HepG2 (cell line): ENCODE measurements at regions not wholly inside any gene's neighbourhood (a gene's known extent, or its start where the extent isn't known, plus 50 kb on each side); places are given as distances from the start of the nearest gene placed in this dataset.

Experiments
- ATAC-seq: fragments of 200-7000 bp; cut with Tn5 transposase; 3 replicates; pipeline ENCODE4 v1.9.1; 2020; ENCODE audit warnings: mild to moderate bottlenecking, moderate library complexity
- BruUV-seq: library from RNA; stranded (reverse); fragments of 400-500 nt; replicated peaks from 2 replicates; lab custom pipeline; 2021; lab: Mats Ljungman, UMichigan
- CTCF ChIA-PET: fragments of 300-600 bp; formaldehyde crosslinking; extraction: SDS; loops from one replicate; lab custom pipeline; 2021; ENCODE audit warnings: low total read pairs, inconsistent platforms, low intra/inter-chr PET ratio; lab: Yijun Ruan, JAX
- POLR2A ChIA-PET: fragments of 350-600 bp; sonication (Branson Sonifier 250); formaldehyde crosslinking; loops from one replicate; lab custom pipeline; 2020; ENCODE audit warnings: antibody characterized with exemption, inconsistent platforms; lab: Yijun Ruan, JAX
- DNase-seq: peaks from one replicate; pipeline ENCODE4 v3.0.0-alpha.2; 2015; ENCODE audit warnings: low spot score
- FAIRE-seq: peaks from 3 replicates; lab custom pipeline; 2011; peaks lifted over from hg19 to GRCh38; lab: Jason Lieb, UNC
- H2AFZ ChIP-seq: one replicate; pipeline ENCODE4 v1.6.1; 2011; ENCODE audit warnings: low read length, inconsistent platforms
- H3K27ac ChIP-seq: fragments of 300-600 bp; 3 replicates; pipeline ENCODE4 v1.8.0; 2011; ENCODE audit warnings: mixed run types, mild to moderate bottlenecking, mixed read lengths, low read length, inconsistent platforms; ENCODE audit not compliant: insufficient read depth; ENCODE audit errors: extremely low read length
- H3K27me3 ChIP-seq, 2 experiments: fragments of 200-600 bp in 1 of 2; 2 replicates in 1 of 2; 3 replicates in 1 of 2; pipeline versions ENCODE4 v1.6.0 to v1.8.0; 2011; ENCODE audit warnings: low read length in 2 of 2, mild to moderate bottlenecking in 2 of 2, moderate library complexity in 2 of 2, inconsistent platforms in 1 of 2; ENCODE audit not compliant: insufficient read depth in 2 of 2, control insufficient read depth in 1 of 2
- H3K36me3 ChIP-seq, 2 experiments: fragments of 200-600 bp in 1 of 2; replicated peaks in 1 of 2; 2 replicates in 1 of 2; 3 replicates in 1 of 2; pipeline versions ENCODE4 v1.5.1 to v1.8.0; 2011; ENCODE audit warnings: low read length in 2 of 2, inconsistent platforms in 1 of 2; ENCODE audit not compliant: insufficient read depth in 2 of 2, control insufficient read depth in 1 of 2
- H3K4me1 ChIP-seq: 2 replicates; pipeline ENCODE4 v1.5.1; 2012; ENCODE audit warnings: low read length, inconsistent platforms; ENCODE audit not compliant: insufficient read depth
- H3K4me2 ChIP-seq: 2 replicates; pipeline ENCODE4 v1.6.0; 2011; ENCODE audit warnings: low read depth, low read length, inconsistent platforms
- H3K4me3 ChIP-seq, 3 experiments: fragments of 200-600 bp in 1 of 3; sonication (generic), shearing (Covaris generic) in 1 of 3; replicated peaks in 1 of 3; 2 replicates each; pipeline ENCODE4 v1.5.1; 2011 to 2016; ENCODE audit warnings: low read length in 3 of 3, inconsistent platforms in 2 of 3, low read depth in 2 of 3, mild to moderate bottlenecking in 2 of 3, control low read depth in 1 of 3, mixed read lengths in 1 of 3; ENCODE audit not compliant: insufficient read depth in 1 of 3
- H3K79me2 ChIP-seq: one replicate; pipeline ENCODE4 v1.6.1; 2011; ENCODE audit warnings: low read length, inconsistent platforms; ENCODE audit not compliant: insufficient read depth
- H3K9ac ChIP-seq: 2 replicates; pipeline ENCODE4 v1.6.0; 2011; ENCODE audit warnings: mild to moderate bottlenecking, low read depth, low read length, inconsistent platforms; ENCODE audit not compliant: insufficient read depth
- H3K9me3 ChIP-seq: 2 replicates; pipeline ENCODE4 v1.5.1; 2012; ENCODE audit warnings: mild to moderate bottlenecking, low read length
- H4K20me1 ChIP-seq: 2 replicates; pipeline ENCODE4 v1.6.0; 2011; ENCODE audit warnings: inconsistent platforms, mild to moderate bottlenecking, low read length, moderate library complexity; ENCODE audit not compliant: insufficient read depth
- ETV6 ChIP-seq: sonication (generic); formaldehyde crosslinking; conservative IDR thresholded peaks from 2 replicates; pipeline ENCODE4 v1.4.0; 2020; ENCODE audit warnings: missing genetic modification reagents
- KLF6 ChIP-seq: IDR thresholded peaks from 2 replicates; pipeline ENCODE4 v1.8.0; 2016; ENCODE audit warnings: missing biosample characterization, missing genetic modification reagents
- NFIC ChIP-seq: IDR thresholded peaks from 2 replicates; pipeline ENCODE4 v1.6.1; 2012; ENCODE audit warnings: mild to moderate bottlenecking, low read length, inconsistent platforms
- NFRKB ChIP-seq: fragments of 450-650 bp; IDR thresholded peaks from 2 replicates; pipeline ENCODE4 v1.6.1; 2017
- REXO4 ChIP-seq: sonication (generic); formaldehyde crosslinking; IDR thresholded peaks from 2 replicates; pipeline ENCODE4 v1.8.0; 2022; ENCODE audit warnings: missing genetic modification reagents, mild to moderate bottlenecking, borderline replicate concordance
- SATB2 ChIP-seq: sonication (generic); formaldehyde crosslinking; IDR thresholded peaks from 2 replicates; pipeline ENCODE4 v1.5.0; 2020; ENCODE audit warnings: missing genetic modification reagents
- ZBTB21 ChIP-seq: sonication (generic); formaldehyde crosslinking; IDR thresholded peaks from 2 replicates; pipeline ENCODE4 v1.4.0; 2020; ENCODE audit warnings: missing genetic modification reagents
- ZNF335 ChIP-seq: sonication (generic); formaldehyde crosslinking; IDR thresholded peaks from 2 replicates; pipeline ENCODE4 v1.4.0; 2020; ENCODE audit warnings: missing genetic modification reagents
- ZNF337 ChIP-seq: sonication (generic); formaldehyde crosslinking; IDR thresholded peaks from 2 replicates; pipeline ENCODE4 v1.5.1; 2020; ENCODE audit warnings: missing genetic modification reagents, low read depth, mild to moderate bottlenecking, borderline replicate concordance
- ZNF496 ChIP-seq: sonication (generic); formaldehyde crosslinking; IDR thresholded peaks from 2 replicates; pipeline ENCODE4 v1.8.1; 2023; ENCODE audit warnings: mild to moderate bottlenecking, moderate library complexity, missing genetic modification reagents; ENCODE audit not compliant: insufficient replicate concordance
- ZNF503 ChIP-seq: sonication (generic); formaldehyde crosslinking; IDR thresholded peaks from 2 replicates; pipeline ENCODE4 v1.4.0; 2020; ENCODE audit warnings: missing genetic modification reagents
- ZNF510 ChIP-seq: sonication (generic); formaldehyde crosslinking; IDR thresholded peaks from 2 replicates; pipeline ENCODE4 v1.4.0; 2020; ENCODE audit warnings: low read depth, mild to moderate bottlenecking, missing genetic modification reagents
- ZNF547 ChIP-seq: sonication (generic); formaldehyde crosslinking; IDR thresholded peaks from 2 replicates; pipeline ENCODE4 v1.5.1; 2020; ENCODE audit warnings: mild to moderate bottlenecking, missing genetic modification reagents
- ZSCAN31 ChIP-seq: sonication (generic); formaldehyde crosslinking; IDR thresholded peaks from 2 replicates; pipeline ENCODE4 v1.5.0; 2020; ENCODE audit warnings: low read depth, mild to moderate bottlenecking, missing genetic modification reagents
- WGBS: methylation state at CpG from one replicate; pipeline ENCODE4 v1.1.6; 2017; ENCODE audit warnings: low lambda C conversion rate; 5-methylcytosine and 5-hydroxymethylcytosine counted together
- in situ Hi-C: cut with HindIII; loops from 2 replicates; pipeline ENCODE4 v1.10.0; 2017; ENCODE audit warnings: low pct_unique_long_range_greater_than_20kb; ENCODE audit not compliant: extremely low pct_ligation_motif_present
- intact Hi-C: fragments of 100-400 bp; cut with micrococcal nuclease; formaldehyde crosslinking; loops from one replicate; pipeline ENCODE4 v1.10.0; 2022; ENCODE audit not compliant: unreplicated experiment

- TF ChIP-seq NFRKB (no peak), ZNF337 (no peak), ZNF335 (no peak), ZNF496 (CRISPR knock-in tag) (no peak), ZSCAN31 (CRISPR knock-in tag) (no peak), ZNF503 (CRISPR knock-in tag) (no peak), ZBTB21 (no peak), SATB2 (CRISPR knock-in tag) (no peak), ZNF510 (CRISPR knock-in tag) (no peak)
- Histone ChIP-seq H3K79me2 (no peaks in the 10 kb centered on the region), H3K27ac (no peak overlapping the region), H3K4me1 (no peaks in the 10 kb centered on the region), H3K27me3 (no peaks in the 10 kb centered on the region; a peak in 1 of 5 replicates), H4K20me1 (no peaks in the 10 kb centered on the region), H3K4me2 (no peak overlapping the region), H3K9me3 (no peaks in the 10 kb centered on the region), H3K9ac (no peak overlapping the region), H2AFZ (no peak overlapping the region), H3K4me3 (no peak overlapping the region), H3K36me3 (no peaks in the 10 kb centered on the region)
- ChIA-PET POLR2A (no interaction called here), CTCF (no interaction called here)
- in situ Hi-C loops (no loop called here), intact Hi-C loops (no loop called here)
- DNase-seq: no peak
- no peak for FAIRE-seq
- BruUV-seq: no TSS peak
- 0% methylated on average over 2 of the region's 2 CpGs for WGBS
- no peak for ATAC-seq
Observed at GRCh38 chr13:76533251-76533650, 353.0 kb downstream of the KCTD12 start.

GRCh38 chr13:76527041-76527440 lies 359.2 kb downstream of the KCTD12 start:
- no peaks in the 10 kb centered on the region for H3K79me2 ChIP-seq
- no peaks in the 10 kb centered on the region for H3K27me3 ChIP-seq
- H3K27ac ChIP-seq: no peak overlapping the region
- no peak for TF ChIP-seq KLF6 (CRISPR knock-in tag)
- no peak for TF ChIP-seq REXO4
- TF ChIP-seq ETV6 (CRISPR knock-in tag): no peak
- no peak for TF ChIP-seq NFIC
- no peak for TF ChIP-seq ZNF547
- POLR2A ChIA-PET: no interaction called here
- no peaks in the 10 kb centered on the region for H4K20me1 ChIP-seq
- CTCF ChIA-PET: no interaction called here
- DNase-seq (no peak), FAIRE-seq (no peak), ATAC-seq (no peak)
- no peaks in the 10 kb centered on the region for H3K36me3 ChIP-seq
- H3K4me2 ChIP-seq: no peak overlapping the region
- no peak overlapping the region for H2AFZ ChIP-seq
- no peak overlapping the region for H3K4me3 ChIP-seq
- intact Hi-C loops (no loop called here), in situ Hi-C loops (no loop called here)
- no peaks in the 10 kb centered on the region for H3K4me1 ChIP-seq
- no peaks in the 10 kb centered on the region for H3K9me3 ChIP-seq
- no TSS peak for BruUV-seq
- H3K9ac ChIP-seq: no peak overlapping the region
